HEK293T (cell line): ENCODE measurements at regions not wholly inside any gene's neighbourhood (a gene's known extent, or its start where the extent isn't known, plus 50 kb on each side); places are given as distances from the start of the nearest gene placed in this dataset.

Source experiments
- ARNT ChIP-seq: fragments of 450-650 bp; IDR thresholded peaks from 2 replicates; pipeline ENCODE4 v1.6.1; 2017; ENCODE audit warnings: mild to moderate bottlenecking
- BHLHE40 ChIP-seq: fragments of 450-650 bp; IDR thresholded peaks from 2 replicates; pipeline ENCODE4 v1.6.1; 2016; ENCODE audit warnings: mild to moderate bottlenecking, moderate library complexity, borderline replicate concordance
- CTBP1 ChIP-seq: fragments of 450-650 bp; IDR thresholded peaks from 2 replicates; pipeline ENCODE4 v1.6.1; 2016; ENCODE audit warnings: borderline replicate concordance
- ELF4 ChIP-seq: fragments of 450-650 bp; IDR thresholded peaks from 2 replicates; pipeline ENCODE4 v1.6.1; 2017; ENCODE audit warnings: antibody characterized with exemption
- FOXA1 ChIP-seq: fragments of 450-650 bp; IDR thresholded peaks from 2 replicates; pipeline ENCODE4 v1.6.1; 2016; ENCODE audit warnings: mild to moderate bottlenecking
- FOXK2 ChIP-seq: fragments of 450-650 bp; IDR thresholded peaks from 2 replicates; pipeline ENCODE4 v1.6.1; 2016; ENCODE audit warnings: mild to moderate bottlenecking
- FOXM1 ChIP-seq: fragments of 450-650 bp; IDR thresholded peaks from 2 replicates; pipeline ENCODE4 v1.6.1; 2017; ENCODE audit warnings: mild to moderate bottlenecking, borderline replicate concordance
- L3MBTL2 ChIP-seq: fragments of 450-650 bp; conservative IDR thresholded peaks from 2 replicates; pipeline ENCODE4 v1.6.1; 2016; ENCODE audit warnings: mild to moderate bottlenecking
- LEF1 ChIP-seq: fragments of 450-650 bp; IDR thresholded peaks from 2 replicates; pipeline ENCODE4 v1.6.1; 2017; ENCODE audit warnings: mild to moderate bottlenecking, borderline replicate concordance
- NFRKB ChIP-seq: fragments of 450-650 bp; IDR thresholded peaks from 2 replicates; pipeline ENCODE4 v1.6.1; 2016; ENCODE audit warnings: mild to moderate bottlenecking, moderate library complexity
- PKNOX1 ChIP-seq: fragments of 450-650 bp; IDR thresholded peaks from 2 replicates; pipeline ENCODE4 v1.6.1; 2016
- SP1 ChIP-seq: fragments of 450-650 bp; IDR thresholded peaks from 2 replicates; pipeline ENCODE4 v1.6.1; 2017
- TARDBP ChIP-seq: fragments of 450-650 bp; IDR thresholded peaks from 2 replicates; pipeline ENCODE4 v1.6.1; 2016
- ZNF384 ChIP-seq: fragments of 450-650 bp; IDR thresholded peaks from 2 replicates; pipeline ENCODE4 v1.6.1; 2016

GRCh38 chr15:36529296-36530011 is 50.0 kb upstream of the CDIN1 start:
- no peak for TF ChIP-seq CTBP1
- no peak for TF ChIP-seq L3MBTL2
- TF ChIP-seq FOXM1 = no peak
- TF ChIP-seq FOXA1 = no peak
- TF ChIP-seq PKNOX1 = no peak
- TF ChIP-seq SP1 = no peak
- TF ChIP-seq NFRKB = no peak
- no peak for TF ChIP-seq ELF4
- no peak for TF ChIP-seq ZNF384
- TF ChIP-seq FOXK2 = no peak
- TF ChIP-seq BHLHE40 = no peak
- TF ChIP-seq ARNT = no peak
- no peak for TF ChIP-seq LEF1
- no peak for TF ChIP-seq TARDBP
